NCI-H446 treated with DMSO at 0.1 percent for 48 hours (cell line): ENCODE measurements at regions not wholly inside any gene's neighbourhood (a gene's known extent, or its start where the extent isn't known, plus 50 kb on each side); places are given as distances from the start of the nearest gene placed in this dataset.
A peak's percentile ranks its signal among the peaks of the same experiment; 100 is the strongest.

Experiments
- DNase-seq: peaks from one replicate; lab custom pipeline; 2025; lab: John Stamatoyannopoulos, UW

DNA sequence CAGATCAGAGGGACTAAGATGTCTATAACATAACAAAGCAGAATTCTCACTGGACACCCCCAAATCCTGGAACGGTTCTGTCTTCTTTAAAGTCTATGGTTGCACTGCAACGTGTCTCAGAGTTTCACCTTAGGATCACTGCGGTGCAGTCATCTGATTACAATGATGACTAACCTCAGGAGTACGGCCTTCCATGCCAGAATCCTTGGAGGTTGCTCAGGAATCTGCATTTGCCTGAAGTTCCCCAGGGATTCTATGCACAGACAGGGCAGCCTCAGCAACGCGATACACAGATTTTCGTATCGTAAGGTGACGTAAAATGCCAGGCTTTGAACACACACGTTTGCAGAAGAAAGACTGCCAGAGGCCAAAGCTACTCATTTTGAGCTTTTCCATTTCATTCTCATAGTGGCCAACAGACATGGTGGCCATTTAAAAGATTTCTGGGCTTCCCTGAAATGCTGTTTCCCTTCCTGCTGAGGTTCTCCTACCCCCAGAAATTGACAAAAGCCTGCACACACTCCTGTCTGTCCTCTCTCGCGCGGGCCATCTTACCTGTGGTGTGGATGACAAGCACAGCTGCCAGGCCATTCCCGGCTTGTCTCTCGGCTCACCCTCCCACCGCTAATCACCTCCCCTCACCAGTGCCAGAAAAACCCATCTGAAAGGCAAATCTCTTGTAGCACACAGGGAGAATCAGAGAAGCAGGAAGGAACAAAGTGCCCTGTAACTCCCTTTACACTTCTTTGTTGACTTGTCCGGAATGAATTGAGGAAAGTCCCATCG, 148.8 kb downstream of the ACKR3 start:
- DNase-seq: no peak

DNA sequence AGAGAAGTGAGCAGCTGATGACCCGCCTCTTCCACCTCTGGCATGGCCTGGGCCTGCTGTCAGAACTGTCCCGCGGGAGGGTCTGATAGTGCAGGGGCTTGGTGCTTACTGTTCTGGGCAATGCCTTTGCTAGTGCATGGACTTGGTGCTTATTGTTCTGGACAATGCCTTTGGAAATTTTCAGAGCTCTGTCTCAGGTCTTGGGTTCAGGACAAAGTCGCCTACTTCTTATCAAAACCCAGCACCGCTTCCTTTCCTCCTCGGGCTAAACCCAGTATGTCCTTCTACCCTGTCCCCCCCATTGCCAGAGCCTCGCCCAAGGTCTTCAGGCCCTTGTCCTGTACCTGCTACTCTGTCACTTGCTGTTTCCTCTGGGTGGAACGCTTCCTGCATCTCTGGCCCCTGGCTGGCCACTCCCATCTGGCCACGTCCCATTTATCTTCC, 149.6 kb downstream of the ACKR3 start:
- no peak for DNase-seq

DNA sequence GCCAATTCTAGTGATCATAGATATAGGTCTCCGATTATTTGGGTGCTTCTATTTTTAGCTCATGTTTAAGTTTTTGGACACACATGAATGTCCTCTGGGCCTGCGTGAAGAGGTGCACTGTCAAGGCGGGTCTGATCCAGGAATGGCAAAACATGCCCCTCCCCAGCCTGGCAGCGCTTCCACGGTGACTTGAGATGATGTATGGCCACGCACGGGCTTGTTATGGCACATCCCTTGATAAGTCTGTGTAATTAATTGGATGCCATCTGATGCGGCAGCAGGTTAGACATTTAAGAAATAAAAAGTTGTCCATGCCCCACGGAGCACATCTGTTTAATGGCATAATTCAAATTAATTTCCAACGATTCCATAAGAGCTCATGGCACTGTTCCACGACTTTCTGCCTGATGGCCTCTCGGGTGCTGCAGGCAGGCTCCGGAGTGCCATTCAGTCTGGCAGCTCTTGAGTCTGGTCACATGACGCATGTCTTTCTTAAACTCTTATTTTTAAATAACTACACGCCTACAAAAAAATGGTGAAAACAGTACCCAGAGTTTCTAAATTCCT, 151.4 kb downstream of the ACKR3 start:
- peak; percentile 99 for DNase-seq

DNA sequence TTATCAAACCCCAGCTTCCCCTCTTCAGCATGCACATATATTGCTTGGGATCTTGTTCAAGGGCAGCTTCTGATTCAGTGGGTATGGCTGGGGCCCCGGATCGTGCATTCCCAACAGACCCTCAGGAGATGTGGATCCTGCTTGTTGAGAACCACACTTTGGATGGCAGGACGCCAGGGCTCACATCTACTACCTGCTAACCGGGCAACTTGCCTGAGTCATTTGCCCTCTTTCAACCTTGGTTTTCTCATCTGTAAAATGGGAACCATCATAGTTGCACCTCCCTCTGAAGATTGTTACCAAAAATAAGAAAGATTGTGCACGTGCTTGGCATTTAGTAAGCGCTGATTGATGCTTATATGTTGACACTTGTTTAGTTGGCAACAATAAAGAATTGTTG, 154.6 kb downstream of the ACKR3 start:
- no peak for DNase-seq

DNA sequence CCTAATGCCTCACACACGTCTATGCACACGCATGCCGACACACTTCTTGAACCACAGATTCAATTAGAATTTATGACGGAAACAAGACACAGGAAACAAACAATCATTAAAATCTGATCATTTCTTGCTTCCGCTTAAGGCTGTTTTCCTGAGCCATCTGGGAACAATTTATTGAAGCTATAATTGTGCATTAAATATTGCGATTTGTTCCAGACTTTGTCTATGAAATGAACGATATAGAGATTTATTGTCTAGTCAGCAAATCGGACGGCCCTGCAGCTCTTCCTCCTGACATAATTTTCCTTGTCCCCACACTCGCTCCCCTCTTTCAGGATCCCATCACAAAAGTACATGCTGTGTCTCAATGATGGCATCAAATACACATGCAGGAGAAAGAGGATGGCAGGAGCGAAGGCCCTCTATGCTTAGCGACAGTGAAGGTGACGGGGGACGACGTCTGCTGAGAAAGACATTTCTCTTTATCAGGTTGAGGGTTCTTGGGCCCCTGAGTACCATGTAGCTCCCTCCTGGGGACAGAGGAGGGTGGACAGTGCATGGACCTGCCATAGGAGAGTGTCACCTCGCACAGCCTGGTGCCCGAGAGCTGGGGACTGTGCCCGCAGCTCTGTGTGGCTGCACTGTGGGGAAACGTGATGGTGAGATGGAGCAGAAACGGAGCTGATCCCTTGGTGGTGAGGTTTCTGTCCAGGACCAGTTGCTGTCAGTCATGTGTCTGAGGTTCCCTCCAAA, 157.3 kb downstream of the ACKR3 start:
- no peak for DNase-seq

DNA sequence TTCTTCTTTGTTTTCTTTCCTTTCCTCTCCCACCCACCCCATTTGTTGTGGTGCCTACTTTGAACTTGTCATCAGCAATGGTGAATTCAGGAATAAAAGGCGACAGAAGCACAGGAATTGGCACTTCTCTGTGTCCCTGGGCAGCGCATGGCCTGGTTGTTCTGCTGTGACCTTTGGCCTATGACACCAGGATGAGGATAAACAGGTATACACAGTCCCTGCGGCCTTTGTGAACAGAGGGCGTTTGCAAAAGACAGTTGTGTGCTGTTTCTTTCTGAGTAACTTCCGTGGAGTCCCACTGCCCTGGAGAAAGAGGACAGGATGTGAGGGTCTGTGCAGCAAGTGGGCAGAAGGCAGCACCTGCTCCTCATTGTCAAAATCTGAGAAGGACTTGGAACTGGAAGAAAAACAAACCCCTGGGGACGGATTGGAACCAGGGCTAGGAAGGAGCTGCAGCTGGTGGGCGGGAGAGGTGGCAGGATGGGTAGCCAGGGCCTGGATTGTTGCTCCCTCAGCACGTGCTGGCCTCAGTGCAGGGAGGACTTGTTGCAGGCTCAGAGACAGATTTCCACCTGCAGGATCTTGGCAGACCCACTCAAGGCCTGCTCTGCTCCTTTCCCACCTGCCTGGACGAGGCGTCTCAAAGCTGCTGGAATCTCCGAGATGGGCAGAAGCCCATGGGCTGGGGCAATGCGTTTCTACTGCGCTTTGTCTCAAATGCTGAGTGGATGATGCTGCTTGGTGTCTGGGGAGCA, 159.5 kb downstream of the ACKR3 start:
- DNase-seq: no peak

DNA sequence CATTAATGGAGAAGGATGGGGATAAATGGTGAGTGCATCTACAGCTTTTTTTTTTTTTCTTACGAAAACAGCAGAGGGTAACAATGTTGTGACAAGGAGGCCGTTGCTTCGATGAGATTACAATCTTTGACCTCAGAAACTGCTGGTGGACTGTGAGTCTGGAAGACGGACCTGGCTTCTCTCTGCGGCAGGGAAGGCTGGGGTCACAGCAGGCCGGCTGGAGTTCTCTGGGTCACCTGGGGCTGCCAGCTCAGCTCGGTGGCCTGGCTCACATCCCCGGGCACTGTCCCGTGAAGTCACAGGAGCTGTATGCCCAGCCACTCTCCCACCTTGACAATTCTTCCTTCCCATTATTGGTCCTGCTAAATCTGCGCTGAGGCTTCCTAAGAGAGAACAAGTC, 160.8 kb downstream of the ACKR3 start:
- DNase-seq: no peak

DNA sequence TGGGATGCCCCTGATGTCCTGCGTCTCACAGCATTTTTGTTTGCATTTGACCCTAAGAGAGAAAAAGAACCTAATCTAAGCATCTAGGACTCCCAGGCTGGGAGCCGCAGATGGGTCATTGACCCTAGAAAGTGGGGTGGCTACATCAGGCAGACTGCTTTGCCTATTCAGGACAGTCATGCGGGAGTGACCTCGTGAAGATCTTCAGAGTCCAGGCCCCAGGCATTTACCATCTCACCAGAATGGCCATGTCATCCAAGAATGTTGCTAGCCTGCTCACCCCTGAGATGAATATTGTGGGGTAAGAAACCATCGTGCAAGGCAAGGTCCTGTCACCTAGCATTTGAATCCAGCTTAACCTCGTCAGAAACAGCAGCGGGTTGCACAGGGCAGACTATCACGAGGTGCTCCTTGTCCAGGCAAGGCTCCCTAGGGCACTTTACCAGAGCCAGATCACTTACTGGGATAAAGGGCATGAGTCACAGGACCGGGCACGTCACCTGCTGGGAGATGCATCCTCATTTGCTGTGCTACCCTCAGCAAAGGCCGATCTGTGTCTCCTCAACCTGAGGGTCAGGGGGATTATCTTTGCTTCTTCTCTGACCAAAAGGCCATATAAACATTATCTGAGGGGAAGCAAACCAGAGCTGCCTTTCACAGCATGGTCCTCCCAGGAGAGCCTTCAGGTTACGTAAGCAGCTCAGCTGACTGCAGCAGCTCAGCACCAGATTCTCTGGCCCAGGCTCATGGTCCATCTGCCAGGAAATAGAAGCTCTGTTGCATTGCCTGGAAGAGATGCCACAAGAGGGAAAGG, 162.3 kb downstream of the ACKR3 start:
- DNase-seq: peak; percentile 50

DNA sequence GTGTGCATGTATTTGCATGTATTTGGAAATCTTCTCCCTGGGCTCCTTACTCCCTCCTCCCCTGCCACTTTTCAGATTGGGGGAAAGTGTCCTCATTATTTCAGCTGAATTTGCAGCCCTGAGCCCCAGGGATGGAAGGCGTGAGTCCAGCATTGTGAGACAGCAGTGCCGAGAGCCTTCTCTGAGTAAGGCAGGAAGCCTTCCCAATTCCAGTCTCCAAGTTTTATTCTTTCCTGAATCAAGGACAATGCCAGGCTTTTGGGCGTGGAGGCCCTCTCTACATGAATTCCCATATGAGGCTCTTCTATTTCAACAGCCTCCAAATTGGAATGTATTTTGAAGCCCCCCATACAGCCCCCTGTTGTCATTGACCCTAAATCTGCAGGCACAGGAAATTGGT, 163.5 kb downstream of the ACKR3 start:
- DNase-seq: no peak

DNA sequence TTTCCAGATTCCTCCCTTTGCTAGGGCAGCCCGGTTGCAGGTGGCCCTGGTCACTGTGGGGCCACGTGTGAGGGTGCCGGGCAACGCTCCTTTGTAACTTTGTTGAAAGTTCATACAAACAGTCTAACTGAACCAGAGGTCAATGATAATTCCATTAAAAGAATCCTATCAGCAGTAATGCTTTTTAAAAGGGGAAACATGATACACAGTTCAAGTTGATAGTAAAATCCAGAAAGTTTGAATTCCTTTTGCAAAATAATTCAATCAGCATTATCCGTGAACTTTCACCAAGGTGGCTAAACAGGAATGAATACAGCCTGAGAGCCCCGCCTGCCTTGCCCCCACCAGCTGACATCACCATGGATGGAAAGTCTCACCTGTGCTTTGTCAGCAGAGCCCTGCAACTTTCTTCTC, 166.2 kb downstream of the ACKR3 start:
- DNase-seq: no peak

DNA sequence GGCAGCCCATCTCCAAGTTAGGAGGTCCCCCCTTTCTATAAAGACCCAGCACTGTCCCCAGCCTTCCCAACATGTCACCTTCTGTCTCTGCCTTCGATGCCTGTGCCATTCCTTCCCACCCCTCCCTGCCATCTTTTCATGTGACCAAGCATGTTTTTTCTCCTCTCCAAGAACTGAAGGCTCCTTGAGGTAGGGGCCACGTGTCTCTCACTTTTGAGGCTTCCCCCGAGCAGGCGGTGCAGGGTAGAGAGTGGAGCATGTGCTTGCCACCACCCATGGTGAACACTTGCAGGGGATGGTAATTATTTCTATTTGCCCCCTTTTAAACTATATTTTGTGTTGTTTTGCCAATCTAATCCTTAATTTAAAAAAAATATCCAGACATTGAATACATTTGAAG, 168.4 kb downstream of the ACKR3 start:
- DNase-seq: no peak

DNA sequence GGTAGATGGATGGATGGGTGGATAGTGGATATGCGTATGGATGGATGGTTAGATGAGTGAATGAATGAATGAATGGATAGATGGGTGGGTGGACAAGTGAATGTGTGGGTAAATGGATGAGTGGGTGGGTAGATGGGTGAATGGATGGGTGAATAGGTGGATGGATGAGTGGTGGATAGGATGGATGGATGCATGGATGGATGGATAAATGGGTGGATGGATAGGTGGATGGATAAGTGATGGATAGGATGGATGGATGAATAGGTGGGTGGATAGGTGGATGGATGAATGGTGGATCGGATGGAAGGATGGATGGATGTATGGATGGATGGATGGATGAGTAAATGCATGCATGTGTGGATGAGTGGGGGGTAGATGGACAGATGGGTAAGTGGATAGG, 169.3 kb downstream of the ACKR3 start:
- no peak for DNase-seq

DNA sequence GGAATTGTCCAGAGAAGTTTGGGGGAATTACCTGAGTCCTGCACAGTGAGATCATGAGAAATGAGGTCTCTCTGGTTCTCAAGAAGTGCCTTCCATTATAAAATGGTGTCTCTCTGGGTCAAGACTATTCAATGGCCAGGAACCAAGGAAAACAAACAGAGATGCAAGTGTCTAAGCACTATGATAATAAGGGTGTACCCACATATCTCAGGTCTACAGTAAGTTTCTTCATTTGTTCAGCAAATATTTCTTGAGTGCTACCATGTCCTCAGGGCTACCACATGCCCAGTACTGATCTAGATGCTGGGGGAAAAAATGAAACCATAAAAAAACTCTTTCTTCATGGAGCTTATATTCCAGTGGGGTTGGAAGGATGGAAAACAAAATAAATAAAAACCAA, 170.0 kb downstream of the ACKR3 start:
- DNase-seq: no peak

DNA sequence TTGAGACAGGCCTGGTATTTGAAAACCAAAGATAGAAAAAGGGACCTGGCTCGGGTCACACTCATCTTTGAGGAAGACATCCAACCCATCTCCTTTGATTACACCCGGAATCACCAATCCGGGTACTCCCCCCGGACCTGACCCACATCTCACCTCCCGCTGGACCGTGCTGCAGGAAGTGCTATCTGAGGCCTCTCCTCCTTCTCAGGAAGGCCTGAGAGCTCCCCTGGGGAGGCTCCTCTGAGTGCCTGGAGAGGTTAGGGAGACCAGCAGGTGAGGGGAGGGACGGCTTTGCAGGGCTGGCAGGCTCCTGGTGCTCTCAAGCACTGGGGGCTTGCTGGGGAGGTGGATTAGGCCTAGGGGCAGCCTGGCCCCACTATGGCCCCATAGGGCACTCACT, 170.9 kb downstream of the ACKR3 start:
- no peak for DNase-seq

DNA sequence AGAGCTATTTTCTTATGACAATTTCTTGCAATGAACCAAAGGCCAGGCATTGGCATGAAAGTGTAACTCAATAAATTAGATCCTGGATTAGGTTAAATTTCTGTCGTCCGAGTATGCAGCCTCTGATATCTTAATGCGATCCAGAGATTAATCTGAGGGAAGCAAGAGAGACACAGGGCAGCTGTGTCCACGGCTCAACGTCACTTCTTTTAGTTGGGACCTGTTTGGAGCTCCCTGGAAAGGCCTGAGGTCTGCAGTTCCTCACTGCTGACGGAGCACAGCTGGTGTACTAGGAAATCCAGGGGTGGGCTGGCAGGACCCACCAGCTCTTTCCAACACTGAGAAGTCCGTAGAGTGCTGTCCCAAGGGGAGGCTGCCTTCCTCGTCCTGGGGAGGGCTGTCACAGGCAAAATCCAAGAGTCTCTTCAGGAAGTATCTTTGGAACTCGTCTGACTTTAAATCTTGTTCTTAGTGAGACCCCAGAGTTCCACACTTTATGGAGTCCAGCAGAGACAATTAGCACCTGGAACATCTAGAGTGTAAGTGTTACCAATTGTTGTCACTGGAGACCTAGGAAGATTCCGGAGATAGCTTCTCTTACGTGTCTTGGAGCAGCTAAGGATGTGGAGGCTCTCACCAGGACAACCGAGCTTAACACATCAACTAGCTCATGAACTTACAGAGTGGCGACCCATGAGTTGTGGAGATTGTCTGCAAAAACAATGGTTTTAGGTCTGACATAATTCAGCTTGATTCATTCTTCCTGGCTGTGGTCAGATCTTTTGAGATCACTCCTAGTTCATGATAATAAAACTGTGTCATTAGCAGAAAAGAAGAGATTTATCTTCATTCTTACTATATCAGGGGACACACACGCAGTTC, 173.7 kb downstream of the ACKR3 start:
- DNase-seq: no peak

DNA sequence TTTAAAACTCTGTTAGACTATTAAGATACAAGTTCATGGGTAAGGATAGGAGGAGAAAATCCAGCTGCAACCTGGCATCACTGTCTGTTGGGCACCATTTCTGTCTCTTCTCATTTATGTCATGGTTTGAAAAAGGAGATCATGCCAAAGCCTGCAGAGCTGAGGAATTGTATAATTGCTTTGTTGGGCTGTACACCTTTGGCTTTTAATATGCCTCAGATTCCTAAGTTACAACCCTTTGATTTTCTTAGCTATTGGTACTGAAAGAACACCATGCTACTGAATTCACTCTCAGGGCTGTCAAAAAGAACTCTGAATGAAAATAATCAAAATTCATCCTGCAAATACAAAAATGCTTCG, 174.3 kb downstream of the ACKR3 start:
- no peak for DNase-seq

DNA sequence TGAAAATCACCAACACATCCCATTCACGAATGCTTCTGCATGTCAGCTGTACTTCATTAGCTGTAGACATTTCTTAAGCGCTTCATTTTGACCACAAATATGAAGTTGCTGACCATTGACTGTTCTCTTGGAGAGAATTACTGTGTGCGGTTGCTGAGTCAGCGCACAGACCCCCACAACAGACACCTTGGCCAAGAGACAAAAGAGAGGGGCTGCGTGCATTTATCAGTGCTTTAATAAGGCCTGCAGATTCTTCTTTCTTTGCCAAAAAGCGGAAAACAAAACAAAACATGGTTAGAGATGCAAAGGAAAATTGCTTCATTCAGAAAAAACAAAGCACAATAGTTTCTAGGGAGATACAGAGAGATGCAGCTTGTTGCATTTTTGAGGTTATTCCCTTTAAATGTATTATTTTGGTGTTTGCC, 174.7 kb downstream of the ACKR3 start:
- DNase-seq: no peak

DNA sequence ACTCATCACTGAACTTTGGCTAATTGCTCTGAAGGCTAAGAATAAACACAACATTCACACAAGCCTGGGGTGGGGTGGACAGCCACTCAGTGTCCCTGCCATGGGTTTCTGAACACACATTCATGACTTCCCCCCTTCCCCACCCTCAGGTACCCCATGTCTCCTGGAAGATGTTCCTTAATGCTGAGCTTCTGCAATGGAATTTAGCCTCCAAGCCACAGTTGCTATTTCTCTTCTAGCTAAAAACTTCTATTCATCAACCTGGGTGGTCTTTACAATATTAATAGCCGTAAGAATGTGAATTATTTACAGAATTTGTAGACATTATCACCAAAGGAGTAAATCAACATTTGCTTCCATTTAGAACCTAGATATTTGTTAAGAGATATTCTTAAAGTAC, 175.1 kb downstream of the ACKR3 start:
- DNase-seq: no peak

DNA sequence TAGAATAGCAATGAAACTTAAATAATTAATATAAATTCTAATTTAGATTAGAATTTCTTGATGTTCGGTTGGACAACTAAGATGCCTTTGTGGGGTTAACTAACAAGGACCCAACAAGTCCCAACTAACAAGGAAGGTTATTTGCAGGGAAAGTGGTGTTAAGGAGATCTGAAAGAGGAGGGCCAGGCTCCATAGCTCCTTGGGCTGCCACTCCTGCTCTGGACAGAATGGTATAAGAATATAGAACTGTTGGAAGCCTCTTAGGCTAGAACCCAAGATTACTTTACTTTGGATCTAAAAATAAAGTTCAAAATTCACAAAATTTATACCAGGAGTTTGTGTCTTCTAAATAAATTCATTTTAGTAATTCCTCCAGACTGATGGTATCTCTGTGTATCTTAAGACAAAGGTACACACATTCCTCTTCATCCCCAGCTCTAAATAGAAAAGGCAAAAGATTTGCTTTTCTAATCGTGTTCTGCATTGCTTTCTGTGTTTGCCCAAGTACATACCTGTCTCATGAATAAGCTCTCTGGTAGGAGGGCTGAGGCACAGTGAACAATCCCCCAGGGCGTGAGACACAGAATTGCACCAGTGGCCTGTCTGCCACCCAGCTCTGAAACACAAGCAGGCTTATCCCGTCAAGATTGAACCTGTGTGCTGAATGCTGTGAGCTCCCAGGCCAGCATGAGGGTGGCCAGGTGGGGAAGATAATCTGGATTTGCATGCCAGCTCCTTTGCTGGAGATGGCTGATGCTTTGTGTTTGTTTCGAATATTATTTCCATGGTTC, 176.0 kb downstream of the ACKR3 start:
- DNase-seq: no peak

DNA sequence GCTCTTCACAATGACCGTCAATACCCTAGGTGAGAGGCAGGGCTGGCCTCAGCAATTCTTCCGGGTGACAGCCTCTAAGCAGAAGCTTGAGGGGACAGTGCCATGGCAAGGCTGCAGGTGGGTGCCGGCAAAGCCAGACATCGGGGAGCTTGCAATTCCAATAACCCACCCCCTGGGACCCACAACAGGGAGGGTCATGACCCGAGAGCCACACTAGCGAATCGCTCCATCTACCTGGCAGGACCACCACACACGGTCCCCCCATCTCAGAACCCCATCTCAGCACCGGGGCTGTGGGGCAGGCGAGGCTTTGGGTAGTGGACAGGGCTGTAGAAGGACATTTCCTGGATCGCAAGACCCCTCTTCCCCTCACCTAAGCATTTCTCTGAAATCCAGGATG, 177.2 kb downstream of the ACKR3 start:
- no peak for DNase-seq
